H1 (cell line): ENCODE measurements at regions not wholly inside any gene's neighbourhood (a gene's known extent, or its start where the extent isn't known, plus 50 kb on each side); places are given as distances from the start of the nearest gene placed in this dataset.

Experiments
- RAD21 ChIP-seq, 2 experiments: IDR thresholded peaks in 1 of 2; conservative IDR thresholded peaks in 1 of 2; 2 replicates each; pipeline ENCODE4 v1.6.1; 2011; ENCODE audit warnings: low read depth in 2 of 2, low read length in 2 of 2, improper control_type of control experiment in 1 of 2, inconsistent platforms in 1 of 2, mild to moderate bottlenecking in 1 of 2, moderate library complexity in 1 of 2
- SP1 ChIP-seq: IDR thresholded peaks from 2 replicates; pipeline ENCODE4 v1.6.1; 2011; ENCODE audit warnings: low read depth, low read length

DNA sequence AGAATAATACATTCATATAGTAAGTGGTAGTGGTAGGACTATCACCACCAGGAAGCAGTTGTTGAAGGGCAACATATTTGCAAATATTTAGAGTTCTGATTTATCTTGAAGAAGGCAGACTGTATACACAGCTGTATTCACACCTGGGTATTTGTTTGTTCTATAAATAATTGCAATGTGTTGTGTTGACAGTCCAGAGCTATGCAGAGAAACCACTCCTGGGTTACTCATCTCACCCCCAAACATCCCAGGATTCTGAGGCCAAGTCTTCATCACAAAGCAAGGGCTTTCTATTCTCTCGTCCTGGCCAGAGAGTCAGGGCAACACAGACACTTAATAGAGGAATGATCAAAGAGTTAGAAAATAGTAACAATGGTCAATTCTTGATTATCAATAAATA lies 102.1 kb upstream of the FAT3 start (continued):
- TF ChIP-seq RAD21 (IDR thresholded peaks at IDR 0.05 in 1 of 2, conservative IDR thresholded peaks at IDR 0.05 in 1 of 2; ENCODE audit: low read depth in 2 of 2, low read length in 2 of 2) = no peak
- no peak for TF ChIP-seq SP1
